LNCaP clone FGC (cell line): ENCODE measurements at regions not wholly inside any gene's neighbourhood (a gene's known extent, or its start where the extent isn't known, plus 50 kb on each side); places are given as distances from the start of the nearest gene placed in this dataset.

Experiments used
- DNase-seq: peaks from one replicate; pipeline ENCODE4 v3.0.0-alpha.2; 2011; ENCODE audit warnings: low read depth
- H3K4me3 ChIP-seq: 2 replicates; pipeline ENCODE4 v1.5.1; 2011; ENCODE audit warnings: mild to moderate bottlenecking, low read depth, low read length, control low read depth
- TF ChIP-seq, protein P1 (sequence below): IDR thresholded peaks from 2 replicates; pipeline ENCODE4 v1.5.1; 2012; ENCODE audit warnings: mild to moderate bottlenecking; ENCODE audit not compliant: control insufficient read depth, insufficient read depth; ENCODE audit errors: extremely low read depth

DNA sequence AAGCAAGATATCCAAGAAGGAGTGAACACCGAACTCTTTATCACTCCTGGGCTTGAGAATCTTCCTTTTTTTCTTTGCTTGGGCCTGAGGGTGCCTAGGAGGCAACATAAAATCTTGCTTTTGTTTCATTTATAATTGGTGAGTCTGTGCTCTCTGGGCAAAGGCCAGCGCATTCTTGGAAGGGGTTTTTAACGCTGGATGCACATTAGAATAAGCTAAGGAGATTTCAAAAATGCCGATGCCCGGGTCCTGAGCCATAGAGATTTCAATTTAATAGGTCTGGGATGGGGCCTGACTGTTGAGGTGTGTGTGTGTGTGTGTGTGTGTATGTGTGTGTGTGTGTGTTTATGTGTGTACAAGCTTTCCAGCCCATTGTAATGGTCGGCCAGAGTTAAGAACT is 62.0 kb upstream of the SORCS3 start:
- no peak overlapping the region for H3K4me3 ChIP-seq
- TF ChIP-seq, protein P1, sequence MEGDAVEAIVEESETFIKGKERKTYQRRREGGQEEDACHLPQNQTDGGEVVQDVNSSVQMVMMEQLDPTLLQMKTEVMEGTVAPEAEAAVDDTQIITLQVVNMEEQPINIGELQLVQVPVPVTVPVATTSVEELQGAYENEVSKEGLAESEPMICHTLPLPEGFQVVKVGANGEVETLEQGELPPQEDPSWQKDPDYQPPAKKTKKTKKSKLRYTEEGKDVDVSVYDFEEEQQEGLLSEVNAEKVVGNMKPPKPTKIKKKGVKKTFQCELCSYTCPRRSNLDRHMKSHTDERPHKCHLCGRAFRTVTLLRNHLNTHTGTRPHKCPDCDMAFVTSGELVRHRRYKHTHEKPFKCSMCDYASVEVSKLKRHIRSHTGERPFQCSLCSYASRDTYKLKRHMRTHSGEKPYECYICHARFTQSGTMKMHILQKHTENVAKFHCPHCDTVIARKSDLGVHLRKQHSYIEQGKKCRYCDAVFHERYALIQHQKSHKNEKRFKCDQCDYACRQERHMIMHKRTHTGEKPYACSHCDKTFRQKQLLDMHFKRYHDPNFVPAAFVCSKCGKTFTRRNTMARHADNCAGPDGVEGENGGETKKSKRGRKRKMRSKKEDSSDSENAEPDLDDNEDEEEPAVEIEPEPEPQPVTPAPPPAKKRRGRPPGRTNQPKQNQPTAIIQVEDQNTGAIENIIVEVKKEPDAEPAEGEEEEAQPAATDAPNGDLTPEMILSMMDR: no peak
- no peak for DNase-seq

GRCh38 chr10:104580321-104580720 is 60.8 kb upstream of the SORCS3 start:
- DNase-seq: no peak
- TF ChIP-seq, protein P1: no peak
- H3K4me3 ChIP-seq: no peak overlapping the region

- no peak overlapping the region for H3K4me3 ChIP-seq
- peak; percentile 17 for DNase-seq
- TF ChIP-seq, protein P1: peak; percentile 82
These were observed 60.1 kb upstream of the SORCS3 start for GRCh38 chr10:104580774-104581675.

- TF ChIP-seq, protein P1: no peak
- DNase-seq: no peak
- no peak overlapping the region for H3K4me3 ChIP-seq
These were observed 59.0 kb upstream of the SORCS3 start for GRCh38 chr10:104581884-104582601.

GRCh38 chr10:104582602-104582951 is 58.5 kb upstream of the SORCS3 start:
- TF ChIP-seq, protein P1: no peak
- no peak for DNase-seq

GRCh38 chr10:104582966-104583365 is 58.1 kb upstream of the SORCS3 start:
- DNase-seq: no peak
- TF ChIP-seq, protein P1: no peak
- no peak overlapping the region for H3K4me3 ChIP-seq

More at GRCh38 chr10:104582602-104582951, 58.5 kb upstream of the SORCS3 start:
- H3K4me3 ChIP-seq: no peak overlapping the region
